Upper lobe of left lung (tissue), 4 donors: ENCODE measurements at regions not wholly inside any gene's neighbourhood (a gene's known extent, or its start where the extent isn't known, plus 50 kb on each side); places are given as distances from the start of the nearest gene placed in this dataset.

Source experiments
- POLR2A ChIP-seq, 4 donors: fragments of 450-650 bp; IDR thresholded peaks; one replicate each; pipeline ENCODE4 v1.5.1; 2016 to 2017; ENCODE audit warnings: antibody characterized with exemption in 4 of 4, mild to moderate bottlenecking in 2 of 4
- POLR2AphosphoS5 ChIP-seq, 2 donors: sonication (generic); formaldehyde crosslinking; IDR thresholded peaks; one replicate each; pipeline ENCODE4 v1.5.1; 2017; ENCODE audit warnings: antibody characterized with exemption in 2 of 2
- TF ChIP-seq, protein P1 (sequence below), 6 experiments: fragments of 450-650 bp in 4 of 6; fragments of 200-600 bp in 2 of 6; sonication (generic) in 2 of 6; IDR thresholded peaks; one replicate each; pipeline ENCODE4 v1.5.1; 2016 to 2019; ENCODE audit warnings: antibody characterized with exemption in 6 of 6

DNA sequence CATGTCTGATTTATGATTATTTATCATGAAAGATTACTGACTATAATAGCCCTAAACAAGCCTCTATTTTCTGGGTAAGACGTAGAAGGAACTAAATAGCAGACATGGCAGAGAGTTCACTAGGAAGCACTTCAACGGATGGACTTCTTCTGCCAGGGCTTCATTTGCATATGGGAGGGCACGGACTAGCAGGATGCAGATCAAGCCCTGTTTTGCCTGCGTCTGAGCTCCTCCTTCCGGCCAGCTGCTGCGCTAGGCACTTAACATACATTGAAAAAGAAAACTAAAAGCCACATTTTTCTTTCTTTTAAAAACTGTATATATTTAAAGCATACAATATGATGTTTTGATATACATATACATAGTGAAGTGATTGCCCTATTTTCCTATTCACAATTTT is 340.0 kb upstream of the MEX3C start:
- TF ChIP-seq, protein P1, sequence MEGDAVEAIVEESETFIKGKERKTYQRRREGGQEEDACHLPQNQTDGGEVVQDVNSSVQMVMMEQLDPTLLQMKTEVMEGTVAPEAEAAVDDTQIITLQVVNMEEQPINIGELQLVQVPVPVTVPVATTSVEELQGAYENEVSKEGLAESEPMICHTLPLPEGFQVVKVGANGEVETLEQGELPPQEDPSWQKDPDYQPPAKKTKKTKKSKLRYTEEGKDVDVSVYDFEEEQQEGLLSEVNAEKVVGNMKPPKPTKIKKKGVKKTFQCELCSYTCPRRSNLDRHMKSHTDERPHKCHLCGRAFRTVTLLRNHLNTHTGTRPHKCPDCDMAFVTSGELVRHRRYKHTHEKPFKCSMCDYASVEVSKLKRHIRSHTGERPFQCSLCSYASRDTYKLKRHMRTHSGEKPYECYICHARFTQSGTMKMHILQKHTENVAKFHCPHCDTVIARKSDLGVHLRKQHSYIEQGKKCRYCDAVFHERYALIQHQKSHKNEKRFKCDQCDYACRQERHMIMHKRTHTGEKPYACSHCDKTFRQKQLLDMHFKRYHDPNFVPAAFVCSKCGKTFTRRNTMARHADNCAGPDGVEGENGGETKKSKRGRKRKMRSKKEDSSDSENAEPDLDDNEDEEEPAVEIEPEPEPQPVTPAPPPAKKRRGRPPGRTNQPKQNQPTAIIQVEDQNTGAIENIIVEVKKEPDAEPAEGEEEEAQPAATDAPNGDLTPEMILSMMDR (IDR thresholded peaks at IDR 0.05), result no peak
- TF ChIP-seq POLR2AphosphoS5 (IDR thresholded peaks at IDR 0.05), result no peak
- no peak for TF ChIP-seq POLR2A (IDR thresholded peaks at IDR 0.05)
